DMS114 treated with DMSO at 0.1 percent for 48 hours (cell line): ENCODE measurements at regions not wholly inside any gene's neighbourhood (a gene's known extent, or its start where the extent isn't known, plus 50 kb on each side); places are given as distances from the start of the nearest gene placed in this dataset.
"Not testable (repeated sequence)": the region's sequence is repeated elsewhere in the genome, so short reads cannot be mapped to it uniquely, and the experiment has no call there.

Experiments
- DNase-seq: peaks from one replicate; lab custom pipeline; 2025; ENCODE audit not compliant: unreplicated experiment; lab: John Stamatoyannopoulos, UW

- DNase-seq, result no peak
Measured at GRCh38 chr12:105454688-105455087, 124.2 kb downstream of the C12orf75 start.

- DNase-seq, result no peak
Measured at GRCh38 chr12:105455261-105455660, 124.8 kb downstream of the C12orf75 start.

- DNase-seq, result no peak
Measured at GRCh38 chr12:105457026-105457425, 126.5 kb downstream of the C12orf75 start.

GRCh38 chr12:105459760-105460330, 129.4 kb downstream of the C12orf75 start:
- DNase-seq, result no peak

GRCh38 chr12:105461271-105461943, 130.9 kb downstream of the C12orf75 start:
- no peak for DNase-seq

GRCh38 chr12:105461944-105462762, 131.7 kb downstream of the C12orf75 start:
- no peak for DNase-seq

GRCh38 chr12:105462831-105463230, 132.3 kb downstream of the C12orf75 start:
- no peak for DNase-seq

GRCh38 chr12:105464406-105464805, 133.9 kb downstream of the C12orf75 start:
- DNase-seq, result no peak

- DNase-seq, result no peak
Measured at GRCh38 chr12:105466231-105466900, 135.9 kb downstream of the C12orf75 start.

GRCh38 chr12:105466901-105467598, 136.6 kb downstream of the C12orf75 start:
- no peak for DNase-seq

- no peak for DNase-seq
Measured at GRCh38 chr12:105467710-105468366, 137.3 kb downstream of the C12orf75 start.

GRCh38 chr12:105468464-105468863, 138.0 kb downstream of the C12orf75 start:
- DNase-seq, result no peak

- DNase-seq, result no peak
Measured at GRCh38 chr12:105469211-105469610, 138.7 kb downstream of the C12orf75 start.

GRCh38 chr12:105469701-105470100, 139.2 kb downstream of the C12orf75 start:
- DNase-seq, result no peak

GRCh38 chr12:105470102-105470501, 139.6 kb downstream of the C12orf75 start:
- DNase-seq, result no peak

- DNase-seq, result no peak
Measured at GRCh38 chr12:105470601-105471000, 140.1 kb downstream of the C12orf75 start.

- no peak for DNase-seq
Measured at GRCh38 chr12:105474672-105475071, 144.2 kb downstream of the C12orf75 start.

GRCh38 chr12:105476616-105477015, 146.1 kb downstream of the C12orf75 start:
- no peak for DNase-seq

GRCh38 chr12:105477873-105478272, 147.4 kb downstream of the C12orf75 start:
- no peak for DNase-seq

- not testable (repeated sequence) for DNase-seq
Measured at GRCh38 chr12:105478788-105479187, 148.3 kb downstream of the C12orf75 start.
